HG03135 (cell line): ENCODE measurements at regions not wholly inside any gene's neighbourhood (a gene's known extent, or its start where the extent isn't known, plus 50 kb on each side); places are given as distances from the start of the nearest gene placed in this dataset.

Experiments used
- ATAC-seq: cut with Tn5 transposase; IDR thresholded peaks from one replicate; pipeline ENCODE4 v1.9.1; 2021; ENCODE audit warnings: mild to moderate bottlenecking, moderate library complexity; ENCODE audit not compliant: unreplicated experiment

DNA sequence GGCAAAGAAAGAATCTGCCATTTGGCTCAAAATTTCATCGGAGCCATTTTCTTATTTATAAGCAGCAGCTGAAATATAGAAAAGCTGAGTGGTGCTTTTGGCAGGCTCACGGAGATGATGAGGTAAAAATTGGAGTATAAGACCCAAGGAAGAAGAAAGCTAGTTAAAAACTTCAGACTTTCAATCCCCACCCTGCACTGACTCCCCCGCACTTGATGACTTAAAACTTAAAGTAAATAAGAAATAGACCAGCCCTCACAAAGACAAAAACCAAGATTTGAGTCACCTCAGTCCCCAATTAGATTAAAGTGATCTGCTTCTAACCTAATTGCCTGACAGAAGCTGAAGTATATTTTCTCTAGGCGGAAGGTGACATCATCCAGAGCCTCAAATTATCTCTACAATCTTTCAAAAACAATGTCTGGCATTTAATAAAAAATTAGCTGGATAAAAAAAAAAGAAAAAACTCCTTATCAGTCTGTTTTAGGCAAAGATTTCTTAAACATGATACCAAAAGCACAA is 124.0 kb upstream of the PJA2 start:
- no peak for ATAC-seq

DNA sequence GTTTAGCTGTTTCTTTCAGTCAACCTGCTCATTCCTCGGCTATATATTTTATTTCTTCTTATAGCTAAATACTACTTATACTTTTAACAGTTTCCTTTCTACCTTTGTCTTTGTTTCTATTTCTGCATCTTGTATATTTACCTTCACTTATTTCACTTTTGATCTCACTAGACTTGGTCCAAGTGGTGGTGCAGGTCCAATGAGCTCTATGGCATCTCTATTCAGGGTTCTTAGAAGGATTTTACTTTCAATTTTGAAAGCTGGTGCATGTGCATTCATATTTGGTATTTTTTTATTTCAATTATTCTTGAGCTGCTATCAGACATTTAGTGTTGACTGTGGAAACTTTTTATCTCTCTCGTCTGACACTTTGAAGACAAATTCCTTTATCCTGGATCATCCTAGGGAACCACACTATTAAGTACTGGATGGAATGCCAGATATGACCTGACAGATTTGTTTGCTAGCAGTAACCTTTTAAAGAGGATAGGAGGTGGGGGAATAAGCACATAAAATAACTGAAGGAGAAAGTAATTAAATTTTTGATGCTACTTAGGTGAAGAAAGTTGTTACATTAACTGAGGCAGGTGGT is 123.1 kb upstream of the PJA2 start:
- no peak for ATAC-seq

DNA sequence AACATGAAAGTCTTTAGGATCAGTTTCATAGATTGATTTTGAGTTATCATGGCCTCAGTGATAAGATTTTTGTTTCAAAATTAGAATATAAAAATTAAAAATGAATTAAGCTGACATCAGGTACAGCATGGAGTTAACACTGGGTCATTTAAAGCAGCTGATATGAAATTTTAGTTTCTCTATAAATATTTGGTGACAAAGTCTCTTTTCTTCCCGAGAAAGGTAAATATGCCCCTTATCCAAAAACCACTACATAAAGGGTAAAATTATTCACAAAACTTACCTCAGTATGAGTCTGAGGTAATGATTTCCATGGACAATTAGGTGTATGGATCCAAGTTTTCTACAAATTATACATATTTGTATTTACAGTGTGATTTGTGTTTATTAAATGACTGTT is 121.5 kb upstream of the PJA2 start:
- no peak for ATAC-seq

DNA sequence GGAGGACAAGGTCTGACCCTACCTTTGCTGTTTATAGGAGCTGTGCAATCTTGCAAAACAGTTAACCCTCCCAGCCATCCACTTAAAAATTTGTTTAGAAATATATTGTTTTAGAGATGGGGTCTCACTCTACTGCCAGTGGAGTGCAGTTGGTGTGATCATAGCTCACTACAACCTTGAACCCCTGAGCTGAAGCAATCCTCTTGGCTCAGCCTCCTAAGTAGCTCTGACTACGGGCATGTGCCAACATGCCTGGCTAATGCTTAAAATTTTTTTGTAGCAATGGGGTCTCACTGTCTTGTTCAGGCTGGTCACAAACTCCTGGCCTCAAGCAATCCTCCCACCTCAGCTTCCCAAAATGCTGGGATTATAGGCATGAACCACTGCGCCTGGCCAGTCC is 120.2 kb upstream of the PJA2 start:
- ATAC-seq = no peak

DNA sequence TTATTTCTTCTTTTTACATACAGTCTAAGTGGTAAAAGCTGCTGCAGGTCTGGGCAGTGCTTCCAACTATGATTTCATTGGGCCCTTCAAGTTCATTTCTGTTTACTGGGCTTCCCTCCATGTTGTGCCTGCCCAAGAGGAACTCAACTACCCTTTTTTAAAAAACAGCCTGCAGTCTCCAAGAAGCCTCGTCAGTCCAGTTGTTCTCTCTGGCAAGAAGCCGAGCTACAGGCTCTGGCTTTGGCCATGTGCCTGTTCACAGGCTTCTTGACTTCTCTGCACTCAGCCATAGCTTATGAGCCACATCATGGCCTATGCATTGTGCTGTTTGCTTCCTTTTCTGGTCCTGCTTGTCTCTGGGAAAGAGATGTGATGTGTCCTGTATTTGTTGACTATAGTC is 119.7 kb upstream of the PJA2 start:
- no peak for ATAC-seq

DNA sequence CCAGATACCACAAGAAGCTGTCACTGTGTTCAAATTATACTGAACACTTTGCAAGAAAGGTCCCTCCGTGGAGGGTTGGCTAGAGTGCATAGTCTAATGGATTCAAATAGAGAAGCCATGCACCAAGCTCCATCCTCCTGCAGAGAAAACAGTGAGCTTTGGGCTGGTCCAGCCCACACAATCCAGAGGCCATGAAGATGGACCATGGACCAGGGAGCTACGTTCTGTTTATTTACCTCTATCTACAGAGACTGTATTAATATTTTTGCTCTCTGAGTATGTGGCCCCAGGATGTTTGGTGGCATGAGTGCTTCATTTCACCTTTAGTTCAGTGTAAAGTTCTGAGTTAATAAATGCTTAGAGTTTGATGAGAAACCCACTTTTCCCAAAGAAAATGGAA is 114.8 kb upstream of the PJA2 start:
- no peak for ATAC-seq

DNA sequence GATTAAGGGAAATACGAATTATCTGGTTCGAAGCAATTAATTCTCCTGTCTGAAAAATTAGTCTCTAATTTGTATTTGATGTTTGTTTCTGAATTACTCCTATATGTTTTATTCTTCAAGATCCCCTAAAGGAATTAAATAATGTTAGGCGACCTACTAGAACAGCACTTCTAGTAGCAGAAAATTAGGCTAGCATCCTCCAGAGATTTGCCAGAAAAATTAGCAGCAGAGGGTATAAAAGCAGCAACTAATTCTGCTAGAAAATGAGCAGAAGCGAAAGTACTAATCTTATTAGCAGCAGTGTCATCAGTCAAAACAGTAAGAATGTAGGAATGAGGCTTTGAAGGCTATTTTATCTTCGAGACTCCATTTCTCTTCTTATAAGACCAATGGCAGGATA is 114.3 kb upstream of the PJA2 start:
- no peak for ATAC-seq

DNA sequence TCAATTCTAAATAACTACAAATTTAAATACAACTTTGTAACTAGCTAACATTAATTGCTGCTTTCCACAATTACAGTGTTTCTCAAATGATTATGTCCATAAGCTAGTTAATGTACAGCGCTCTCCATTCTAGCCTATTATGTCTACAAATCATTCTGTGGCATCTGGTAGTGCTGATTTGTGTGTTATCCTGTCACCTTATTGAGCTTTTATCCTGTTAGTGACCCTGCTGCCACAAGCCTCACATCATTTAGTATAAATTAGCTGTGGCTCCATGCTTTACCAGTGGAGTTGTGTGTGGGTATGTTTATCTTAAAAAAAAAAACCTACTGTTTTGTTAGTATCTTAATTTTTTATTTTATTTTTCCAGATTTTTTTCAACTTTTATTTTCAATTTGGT is 112.6 kb upstream of the PJA2 start:
- no peak for ATAC-seq

DNA sequence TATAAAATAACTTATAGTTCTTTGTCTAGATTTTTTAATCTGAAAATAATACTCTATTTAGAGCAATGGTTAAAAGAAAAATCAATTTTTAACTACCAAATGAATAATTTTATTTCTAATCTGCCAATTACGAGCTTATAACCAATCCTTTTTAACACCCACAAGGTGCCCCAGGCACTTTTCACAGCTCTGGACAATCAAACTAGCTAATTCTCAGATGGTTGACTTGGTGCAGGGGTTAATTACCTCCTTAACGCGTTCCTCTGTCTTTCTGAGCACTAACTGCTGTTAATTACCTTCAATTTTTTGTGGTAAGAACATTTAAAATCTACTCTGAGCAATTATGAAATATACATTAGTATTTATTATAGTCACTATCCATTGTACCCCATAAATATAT is 109.6 kb upstream of the PJA2 start:
- no peak for ATAC-seq

DNA sequence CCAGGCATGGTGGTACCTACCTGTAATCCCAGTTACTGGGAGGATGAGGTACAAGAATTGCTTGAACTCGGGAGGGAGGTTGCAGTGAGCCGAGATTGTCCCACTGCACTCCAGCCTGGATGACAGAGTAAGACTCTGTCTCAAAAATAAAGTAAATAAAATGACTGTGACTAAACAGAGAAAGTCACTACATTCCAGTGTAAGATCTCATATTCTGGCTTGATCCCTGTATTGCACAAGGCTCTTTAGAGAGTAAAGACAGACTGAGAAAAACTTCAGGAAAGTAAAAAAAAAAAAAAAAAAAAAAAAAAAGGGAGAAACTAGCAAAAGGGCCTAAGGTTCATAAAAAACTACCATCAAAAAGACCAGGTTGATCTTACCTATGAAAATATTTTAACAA is 106.6 kb upstream of the PJA2 start:
- ATAC-seq = no peak

DNA sequence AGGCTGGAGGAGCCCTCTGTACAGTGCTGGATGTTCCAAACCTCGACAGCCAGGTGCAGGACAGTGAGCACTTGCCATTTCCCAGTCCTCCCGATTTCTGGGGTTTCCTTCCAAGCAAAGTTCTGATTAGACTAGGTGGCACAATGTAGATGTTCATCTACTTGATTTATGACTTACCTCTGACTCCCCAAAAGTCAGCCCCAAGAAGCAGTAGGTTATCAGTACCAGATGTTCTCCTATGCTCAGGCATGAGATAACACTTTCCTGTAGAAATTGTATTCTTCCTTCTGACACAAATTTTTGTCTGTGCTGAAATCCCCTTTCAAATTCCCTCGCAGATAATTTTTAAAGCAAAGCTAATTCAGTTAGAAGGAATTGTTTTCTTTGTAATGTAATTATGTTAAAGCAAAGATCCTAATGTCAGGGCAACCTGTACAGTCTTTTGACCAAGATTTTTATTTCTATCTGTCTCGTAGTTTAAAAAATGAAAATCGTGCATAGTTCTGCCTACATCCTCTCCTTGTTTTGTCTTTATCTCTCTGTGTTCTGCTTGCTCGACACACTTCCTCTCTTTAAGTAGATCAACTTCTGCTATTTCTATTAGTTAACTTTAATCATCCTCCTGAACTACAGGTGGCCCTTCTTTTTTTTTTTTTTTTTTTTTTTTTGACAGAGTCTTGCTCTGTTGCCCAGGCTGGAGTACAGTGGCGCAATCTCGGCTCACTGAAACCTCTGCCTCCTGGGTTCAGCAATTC is 102.4 kb upstream of the PJA2 start:
- no peak for ATAC-seq

DNA sequence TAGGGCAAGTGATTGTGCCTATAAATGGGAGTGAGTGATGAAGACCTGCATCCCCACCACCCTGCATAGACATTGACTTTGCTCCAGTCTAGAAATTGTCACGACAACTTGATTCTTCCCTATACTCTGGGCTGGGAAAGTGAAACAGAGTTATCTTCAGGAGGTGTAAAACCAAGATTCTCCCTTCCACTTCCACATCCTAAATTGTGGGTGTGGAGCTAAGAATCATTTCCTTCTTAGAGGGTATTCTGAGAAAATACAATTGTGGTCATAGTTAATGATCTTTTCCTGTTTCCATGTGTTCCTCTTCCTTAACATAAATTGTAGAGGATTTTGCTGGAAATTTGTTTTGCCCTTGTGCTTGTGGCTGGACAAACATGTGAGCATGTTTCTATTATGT is 96.8 kb upstream of the PJA2 start:
- ATAC-seq = no peak

DNA sequence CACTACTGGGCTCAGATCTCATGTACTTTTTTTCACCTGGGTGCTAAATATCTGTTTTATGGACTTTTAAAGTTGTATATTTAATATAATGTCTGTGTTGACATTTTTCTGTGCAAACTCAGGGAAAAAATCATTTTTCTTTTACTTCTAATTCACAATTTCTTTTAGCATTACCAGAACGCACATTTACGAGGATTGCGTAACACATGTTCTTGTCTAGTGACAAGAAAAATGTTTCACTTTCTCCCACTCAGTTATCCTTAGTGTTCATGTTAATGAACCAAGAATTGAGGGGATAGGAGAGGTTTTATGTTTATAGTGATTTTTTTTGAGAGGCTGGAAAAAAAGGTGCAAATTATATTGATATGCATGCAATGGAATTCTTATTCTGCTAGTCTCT is 86.3 kb upstream of the PJA2 start:
- ATAC-seq = no peak

DNA sequence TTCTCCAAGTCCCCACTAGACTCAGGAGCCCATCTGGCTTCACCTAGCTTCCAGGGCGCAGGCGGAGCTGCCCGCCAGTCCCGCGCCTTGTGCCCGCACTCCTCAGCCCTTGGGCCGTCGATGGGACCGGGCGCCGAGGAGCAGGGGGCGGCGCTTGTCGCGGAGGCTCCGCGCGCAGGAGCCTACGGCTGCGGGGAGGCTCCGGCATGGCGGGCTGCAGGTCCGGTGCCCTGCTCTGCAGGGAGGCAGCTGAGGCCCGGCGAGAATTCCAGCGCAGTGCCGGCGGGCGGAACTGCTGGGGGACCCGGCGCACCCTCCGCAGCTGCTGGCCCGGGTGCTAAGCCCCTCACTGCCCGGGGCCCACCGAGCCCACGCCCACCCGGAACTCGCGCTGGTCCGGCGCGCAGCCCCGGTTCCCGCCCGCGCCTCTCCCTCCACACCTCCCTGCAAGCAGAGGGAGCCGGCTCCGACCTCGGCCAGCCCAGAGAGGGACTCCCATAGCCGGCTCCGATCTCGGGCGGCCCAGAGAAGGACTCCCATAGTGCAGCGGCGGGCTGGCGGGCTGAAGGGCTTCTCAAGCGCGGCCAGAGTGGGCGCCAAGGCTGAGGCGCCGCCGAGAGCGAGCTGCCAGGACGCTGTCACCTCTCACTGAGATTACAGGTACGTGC is 78.1 kb upstream of the PJA2 start:
- ATAC-seq = no peak

DNA sequence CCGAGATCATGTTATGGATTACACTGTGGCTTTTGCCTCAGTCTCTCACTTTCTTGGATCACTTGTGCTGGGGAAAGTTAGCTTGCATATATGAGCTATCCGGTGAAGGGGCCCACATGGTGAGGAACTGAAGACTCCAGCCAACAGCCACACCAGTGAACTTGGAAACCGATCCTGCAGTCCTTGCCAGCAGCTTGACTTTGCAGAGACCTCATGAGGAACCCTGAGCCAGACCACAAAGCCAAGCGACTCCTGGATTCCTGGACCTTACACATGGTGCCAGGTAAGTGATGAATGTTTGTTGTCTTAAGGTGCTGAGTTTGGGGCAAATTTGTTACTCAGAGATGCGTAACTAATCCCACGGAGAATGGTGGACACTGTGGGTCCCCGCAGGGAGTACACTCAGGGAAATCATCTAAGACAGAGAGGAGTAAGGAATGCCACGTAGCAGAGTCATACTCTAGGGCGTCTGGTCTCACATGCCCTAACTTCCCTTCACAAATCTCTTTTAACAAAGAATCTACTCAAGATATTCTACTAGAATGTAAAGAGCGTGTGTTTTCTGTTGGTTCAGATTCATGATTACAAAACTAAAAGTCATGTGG is 76.5 kb upstream of the PJA2 start:
- no peak for ATAC-seq

DNA sequence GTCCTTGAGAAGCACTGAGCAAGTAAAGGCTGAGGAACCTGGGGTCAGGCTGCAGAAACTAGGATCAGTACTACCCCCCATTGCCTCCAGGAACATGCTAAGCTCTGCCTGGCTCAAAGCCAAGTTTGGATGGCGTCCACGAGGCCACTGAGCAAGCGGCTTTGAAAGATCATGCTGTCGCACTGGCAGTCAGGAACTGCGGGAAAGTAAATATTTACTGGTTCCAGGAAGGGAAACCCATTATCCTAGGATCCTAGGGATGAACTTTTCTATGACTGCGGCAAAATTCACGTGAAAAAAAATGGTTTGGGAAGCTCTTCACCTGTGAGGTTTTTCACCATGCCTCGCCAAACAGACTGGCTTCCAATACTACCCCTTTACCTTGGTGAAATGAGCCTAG is 75.3 kb upstream of the PJA2 start:
- ATAC-seq = no peak

DNA sequence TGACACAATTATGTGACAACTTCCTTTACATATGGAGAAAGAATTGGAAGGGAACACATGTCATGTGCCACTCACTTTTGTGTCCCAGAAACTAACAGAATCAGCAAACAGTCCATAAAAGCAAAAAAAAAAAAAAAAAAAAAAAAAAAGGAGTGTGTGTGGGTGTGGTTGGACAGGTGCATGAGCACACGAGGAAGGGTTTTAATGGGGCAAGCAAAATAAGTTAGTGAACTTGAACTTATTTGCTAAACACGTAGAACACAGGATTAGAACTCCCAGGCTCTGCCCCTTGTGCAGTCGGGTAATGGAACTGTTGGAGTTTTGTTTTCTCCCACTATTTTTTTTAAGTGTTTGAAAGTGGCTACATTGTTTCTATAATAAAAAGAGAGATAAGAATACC is 74.8 kb upstream of the PJA2 start:
- no peak for ATAC-seq

DNA sequence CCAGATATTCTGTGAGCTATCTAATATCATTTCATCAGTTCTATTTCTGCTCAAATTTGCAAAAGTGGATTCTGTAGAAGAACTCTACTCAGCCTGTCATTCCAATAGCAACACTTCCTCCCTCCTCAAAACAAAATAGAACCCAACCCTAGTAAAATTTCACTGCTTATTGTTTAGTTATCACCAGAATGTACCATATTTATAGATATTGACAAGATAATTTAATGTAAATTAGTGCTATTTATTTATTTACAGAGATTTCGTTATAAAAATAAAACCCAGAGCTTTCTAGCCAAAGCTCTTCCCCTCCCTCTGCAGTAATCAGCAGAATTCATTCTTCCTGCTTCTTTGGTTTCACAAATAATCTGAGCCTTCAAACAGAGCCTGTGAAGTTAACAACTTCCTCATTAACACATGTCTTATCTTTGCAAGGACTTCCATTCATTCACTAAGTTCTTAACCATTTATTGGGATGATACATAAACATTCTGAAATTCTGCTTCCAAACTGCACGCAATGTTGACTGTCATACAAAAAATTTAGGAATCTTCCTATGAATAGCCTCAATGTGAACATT is 73.7 kb upstream of the PJA2 start:
- no peak for ATAC-seq

DNA sequence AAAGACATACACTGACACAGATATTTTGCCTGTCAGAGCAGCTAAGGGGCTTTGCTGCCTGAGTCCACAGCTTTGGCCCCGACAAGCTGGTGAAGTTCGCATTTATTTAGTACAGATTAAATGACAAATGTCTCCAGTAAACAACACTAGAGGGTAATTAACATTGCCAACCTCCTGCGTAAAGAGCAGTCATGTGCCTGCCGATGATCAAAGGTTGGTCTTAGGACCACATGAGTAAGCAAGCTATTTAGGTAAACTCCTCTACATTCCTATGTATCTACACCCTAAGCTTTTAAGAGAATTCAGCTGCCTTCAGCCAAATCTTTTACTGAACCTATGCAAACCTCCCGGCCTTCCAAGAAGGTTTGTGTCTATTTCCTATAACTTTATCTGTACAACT is 73.0 kb upstream of the PJA2 start:
- no peak for ATAC-seq

DNA sequence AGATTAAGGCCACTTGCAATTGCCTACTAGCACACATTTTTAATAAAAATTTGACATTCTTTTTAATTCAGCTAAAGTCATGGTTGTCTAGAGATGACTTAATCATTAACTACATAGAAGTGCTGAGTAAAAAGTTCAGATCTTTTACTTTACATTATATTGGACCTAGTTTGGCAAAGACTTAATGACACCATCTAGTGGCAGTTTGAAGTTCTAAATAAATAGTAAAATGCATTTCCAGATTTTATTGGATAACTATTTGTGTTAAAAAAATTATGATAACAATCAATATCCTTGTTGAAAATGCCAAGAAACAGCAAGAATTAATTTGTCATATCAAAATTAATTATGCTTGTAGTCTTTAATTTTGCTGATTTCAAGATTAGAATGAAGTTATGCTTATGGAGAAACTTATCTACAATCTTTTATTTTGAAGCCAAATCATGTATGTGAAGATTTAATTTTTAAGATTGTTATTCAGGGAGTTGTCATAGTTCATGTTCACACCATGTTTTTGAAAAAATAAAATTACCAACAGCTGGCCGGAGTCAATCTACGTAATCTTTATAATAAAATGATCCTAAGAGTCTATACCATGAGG is 69.6 kb upstream of the PJA2 start:
- no peak for ATAC-seq

DNA sequence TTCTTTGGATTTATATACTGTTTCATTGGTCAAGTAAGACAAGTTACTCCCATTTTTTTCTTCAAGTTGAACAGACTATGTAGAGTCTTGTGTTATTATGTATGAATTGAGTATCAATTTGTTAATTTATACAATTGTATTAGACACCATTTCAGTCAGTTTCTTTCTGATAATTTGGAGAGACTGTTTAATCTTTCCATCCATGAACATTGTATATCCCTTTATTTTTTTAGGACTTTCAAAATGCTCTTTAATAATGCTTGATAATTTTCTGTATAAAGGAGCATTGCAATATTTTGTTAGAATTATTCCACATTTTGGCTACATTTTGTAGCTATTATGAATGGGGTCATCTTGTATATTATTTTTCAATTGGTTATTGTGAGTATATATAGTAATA is 69.1 kb upstream of the PJA2 start:
- ATAC-seq = no peak
